ENCODE measurements at regions not wholly inside any gene's neighbourhood (a gene's known extent, or its start where the extent isn't known, plus 50 kb on each side); places are given as distances from the start of the nearest gene placed in this dataset.

- TF ChIP-seq CTCF (IDR thresholded peaks at IDR 0.05; ENCODE audit: low read depth, low read length, poor library complexity, severe bottlenecking) (no peak), EZH2phosphoT487 (IDR thresholded peaks at IDR 0.05; ENCODE audit: borderline replicate concordance, low read length) (no peak)
These were observed 119.3 kb downstream of the BEGAIN start for GRCh38 chr14:100467939-100468338.

All from DOHH2 (cell line).